Fibroblast of lung (primary cell): ENCODE measurements at regions not wholly inside any gene's neighbourhood (a gene's known extent, or its start where the extent isn't known, plus 50 kb on each side); places are given as distances from the start of the nearest gene placed in this dataset.

Experiments
- DNase-seq, 2 donors: peaks; one replicate each; pipeline versions ENCODE4 v3.0.0 to v3.0.0-alpha.2; 2010; ENCODE audit warnings: low read depth in 2 of 2
- H2AFZ ChIP-seq: 2 replicates; pipeline ENCODE4 v1.5.1; 2012; ENCODE audit warnings: low read length, control low read depth, inconsistent platforms
- H3K27ac ChIP-seq: 2 replicates; pipeline ENCODE4 v1.5.1; 2011; ENCODE audit warnings: low read length, control low read depth; ENCODE audit not compliant: insufficient read depth
- H3K27me3 ChIP-seq: 2 replicates; pipeline ENCODE4 v1.5.1; 2011; ENCODE audit warnings: mild to moderate bottlenecking, low read length; ENCODE audit not compliant: control insufficient read depth, insufficient read depth
- H3K36me3 ChIP-seq: 2 replicates; pipeline ENCODE4 v1.5.1; 2011; ENCODE audit warnings: low read length; ENCODE audit not compliant: control insufficient read depth, insufficient read depth
- H3K4me1 ChIP-seq: 2 replicates; pipeline ENCODE4 v1.5.1; 2011; ENCODE audit warnings: low read length; ENCODE audit not compliant: control insufficient read depth, insufficient read depth; ENCODE audit errors: extremely low read depth
- H3K4me2 ChIP-seq: 2 replicates; pipeline ENCODE4 v1.5.1; 2011; ENCODE audit warnings: low read length, control low read depth; ENCODE audit not compliant: insufficient read depth; ENCODE audit errors: extremely low read depth
- H3K4me3 ChIP-seq, 4 experiments: fragments of 200-600 bp in 1 of 4; sonication (generic) in 1 of 4; replicated peaks in 1 of 4; 2 replicates each; pipeline ENCODE4 v1.5.1; 2011 to 2016; ENCODE audit warnings: low read length in 4 of 4, low read depth in 3 of 4, mild to moderate bottlenecking in 3 of 4, control low read depth in 2 of 4, inconsistent platforms in 1 of 4, mixed read lengths in 1 of 4; ENCODE audit not compliant: insufficient read depth in 1 of 4; ENCODE audit errors: control extremely low read depth in 1 of 4
- H3K79me2 ChIP-seq: 2 replicates; pipeline ENCODE4 v1.5.1; 2012; ENCODE audit warnings: mild to moderate bottlenecking, low read length, inconsistent platforms; ENCODE audit not compliant: control insufficient read depth, insufficient read depth
- H3K9ac ChIP-seq: 2 replicates; pipeline ENCODE4 v1.5.1; 2011; ENCODE audit warnings: mild to moderate bottlenecking, low read length, control low read depth; ENCODE audit not compliant: insufficient read depth
- H3K9me3 ChIP-seq: 2 replicates; pipeline ENCODE4 v1.5.1; 2012; ENCODE audit warnings: low read depth, low read length; ENCODE audit not compliant: control insufficient read depth, insufficient read depth
- H4K20me1 ChIP-seq: 2 replicates; pipeline ENCODE4 v1.5.1; 2011; ENCODE audit warnings: low read length; ENCODE audit not compliant: control insufficient read depth, insufficient read depth; ENCODE audit errors: extremely low read depth
- CTCF ChIP-seq, 2 donors: IDR thresholded peaks in 1 of 2; conservative IDR thresholded peaks in 1 of 2; 1 replicate in 1 of 2; 2 replicates in 1 of 2; pipeline ENCODE4 v1.5.1; 2011 to 2012; ENCODE audit warnings: low read length in 2 of 2, control low read depth in 1 of 2, inconsistent platforms in 1 of 2, low read depth in 1 of 2, mild to moderate bottlenecking in 1 of 2
- EZH2 ChIP-seq: IDR thresholded peaks from 2 replicates; pipeline ENCODE4 v1.5.1; 2012; ENCODE audit warnings: low read length, control low read depth, mild to moderate bottlenecking; ENCODE audit errors: missing control alignments

- DNase-seq, result no peak
- no peaks in the 10 kb centered on the region for H4K20me1 ChIP-seq
- H3K9me3 ChIP-seq, result no peaks in the 10 kb centered on the region
- no peak overlapping the region for H3K4me3 ChIP-seq
- H3K9ac ChIP-seq, result no peak overlapping the region
- H3K79me2 ChIP-seq, result no peaks in the 10 kb centered on the region
- H3K36me3 ChIP-seq, result no peaks in the 10 kb centered on the region
- H3K27ac ChIP-seq, result no peak overlapping the region
- no peak overlapping the region for H3K4me2 ChIP-seq
- H2AFZ ChIP-seq, result no peak overlapping the region
- H3K27me3 ChIP-seq, result no peaks in the 10 kb centered on the region
- TF ChIP-seq CTCF (conservative IDR thresholded peaks at IDR 0.05 in 1 of 2, IDR thresholded peaks at IDR 0.05 in 1 of 2; ENCODE audit: low read depth in 1 of 2, low read length in 2 of 2) (no peak), EZH2 (no peak)
- H3K4me1 ChIP-seq, result peaks cover under 1% of the 10 kb centered on the region
These were observed 84.4 kb upstream of the ITGA1 start for GRCh38 chr5:52703321-52703720.

- Histone ChIP-seq H3K9me3 (no peaks in the 10 kb centered on the region), H3K4me3 (no peak overlapping the region), H3K36me3 (no peaks in the 10 kb centered on the region), H4K20me1 (no peaks in the 10 kb centered on the region), H3K9ac (no peak overlapping the region), H3K4me1 (peaks cover 8% of the 10 kb centered on the region), H2AFZ (no peak overlapping the region), H3K27me3 (no peaks in the 10 kb centered on the region), H3K79me2 (no peaks in the 10 kb centered on the region), H3K4me2 (no peak overlapping the region), H3K27ac (no peak overlapping the region)
- no peak for DNase-seq
- TF ChIP-seq EZH2, result no peak
- no peak for TF ChIP-seq CTCF (conservative IDR thresholded peaks at IDR 0.05 in 1 of 2, IDR thresholded peaks at IDR 0.05 in 1 of 2; ENCODE audit: low read depth in 1 of 2, low read length in 2 of 2)
These were observed 82.0 kb upstream of the ITGA1 start for GRCh38 chr5:52705720-52706119.

- H3K79me2 ChIP-seq, result no peaks in the 10 kb centered on the region
- H4K20me1 ChIP-seq, result no peaks in the 10 kb centered on the region
- H3K36me3 ChIP-seq, result no peaks in the 10 kb centered on the region
- H3K4me3 ChIP-seq, result no peak overlapping the region
- no peak overlapping the region for H2AFZ ChIP-seq
- no peak for DNase-seq
- no peaks in the 10 kb centered on the region for H3K27me3 ChIP-seq
- no peaks in the 10 kb centered on the region for H3K9me3 ChIP-seq
- no peak overlapping the region for H3K4me2 ChIP-seq
- H3K4me1 ChIP-seq, result peaks cover 8% of the 10 kb centered on the region
- no peak overlapping the region for H3K9ac ChIP-seq
- no peak for TF ChIP-seq CTCF (conservative IDR thresholded peaks at IDR 0.05 in 1 of 2, IDR thresholded peaks at IDR 0.05 in 1 of 2; ENCODE audit: low read depth in 1 of 2, low read length in 2 of 2)
- TF ChIP-seq EZH2, result no peak
- H3K27ac ChIP-seq, result no peak overlapping the region
These were observed 80.9 kb upstream of the ITGA1 start for GRCh38 chr5:52706775-52707174.
